GM19463 (cell line): ENCODE measurements at regions not wholly inside any gene's neighbourhood (a gene's known extent, or its start where the extent isn't known, plus 50 kb on each side); places are given as distances from the start of the nearest gene placed in this dataset.
"Not testable (repeated sequence)": the region's sequence is repeated elsewhere in the genome, so short reads cannot be mapped to it uniquely, and the experiment has no call there.

Experiments used
- ATAC-seq: cut with Tn5 transposase; IDR thresholded peaks from one replicate; pipeline ENCODE4 v1.9.1; 2021; ENCODE audit warnings: mild to moderate bottlenecking, moderate library complexity; ENCODE audit not compliant: unreplicated experiment

GRCh38 chr19:28701491-28701890, 511.5 kb downstream of the UQCRFS1 start:
- ATAC-seq, result no peak

GRCh38 chr19:28700176-28700575, 512.8 kb downstream of the UQCRFS1 start:
- no peak for ATAC-seq

- ATAC-seq, result no peak
These were observed 515.6 kb downstream of the UQCRFS1 start for GRCh38 chr19:28697308-28697707.

GRCh38 chr19:28694812-28695211, 518.1 kb downstream of the UQCRFS1 start:
- ATAC-seq, result no peak

- ATAC-seq, result no peak
These were observed 521.3 kb downstream of the UQCRFS1 start for GRCh38 chr19:28691683-28692082.

GRCh38 chr19:28689464-28689863, 523.5 kb downstream of the UQCRFS1 start:
- not testable (repeated sequence) for ATAC-seq

- no peak for ATAC-seq
These were observed 525.7 kb downstream of the UQCRFS1 start for GRCh38 chr19:28687296-28687695.

- ATAC-seq, result no peak
These were observed 526.2 kb downstream of the UQCRFS1 start for GRCh38 chr19:28686756-28687155.

- ATAC-seq, result no peak
These were observed 527.1 kb downstream of the UQCRFS1 start for GRCh38 chr19:28685802-28686201.

- ATAC-seq, result not testable (repeated sequence)
These were observed 527.9 kb downstream of the UQCRFS1 start for GRCh38 chr19:28685077-28685476.

GRCh38 chr19:28680111-28680510, 532.8 kb downstream of the UQCRFS1 start:
- no peak for ATAC-seq

- no peak for ATAC-seq
These were observed 542.1 kb downstream of the UQCRFS1 start for GRCh38 chr19:28670836-28671235.

- ATAC-seq, result no peak
These were observed 543.1 kb downstream of the UQCRFS1 start for GRCh38 chr19:28669804-28670203.

- ATAC-seq, result no peak
These were observed 545.5 kb downstream of the UQCRFS1 start for GRCh38 chr19:28667348-28667977.

GRCh38 chr19:28665748-28666147, 547.2 kb downstream of the UQCRFS1 start:
- no peak for ATAC-seq

GRCh38 chr19:28656644-28657043, 556.3 kb downstream of the UQCRFS1 start:
- ATAC-seq, result no peak

- no peak for ATAC-seq
These were observed 557.9 kb downstream of the UQCRFS1 start for GRCh38 chr19:28655054-28655453.

- ATAC-seq, result no peak
These were observed 560.2 kb downstream of the UQCRFS1 start for GRCh38 chr19:28652765-28653164.

GRCh38 chr19:28646629-28647028, 566.3 kb downstream of the UQCRFS1 start:
- no peak for ATAC-seq

GRCh38 chr19:28644169-28644775, 568.7 kb downstream of the UQCRFS1 start:
- no peak for ATAC-seq

GRCh38 chr19:28642787-28643683, 569.9 kb downstream of the UQCRFS1 start:
- ATAC-seq, result no peak

- ATAC-seq, result no peak
These were observed 571.6 kb downstream of the UQCRFS1 start for GRCh38 chr19:28641395-28641794.
